ENCODE measurements at regions not wholly inside any gene's neighbourhood (a gene's known extent, or its start where the extent isn't known, plus 50 kb on each side); places are given as distances from the start of the nearest gene placed in this dataset.

DNA sequence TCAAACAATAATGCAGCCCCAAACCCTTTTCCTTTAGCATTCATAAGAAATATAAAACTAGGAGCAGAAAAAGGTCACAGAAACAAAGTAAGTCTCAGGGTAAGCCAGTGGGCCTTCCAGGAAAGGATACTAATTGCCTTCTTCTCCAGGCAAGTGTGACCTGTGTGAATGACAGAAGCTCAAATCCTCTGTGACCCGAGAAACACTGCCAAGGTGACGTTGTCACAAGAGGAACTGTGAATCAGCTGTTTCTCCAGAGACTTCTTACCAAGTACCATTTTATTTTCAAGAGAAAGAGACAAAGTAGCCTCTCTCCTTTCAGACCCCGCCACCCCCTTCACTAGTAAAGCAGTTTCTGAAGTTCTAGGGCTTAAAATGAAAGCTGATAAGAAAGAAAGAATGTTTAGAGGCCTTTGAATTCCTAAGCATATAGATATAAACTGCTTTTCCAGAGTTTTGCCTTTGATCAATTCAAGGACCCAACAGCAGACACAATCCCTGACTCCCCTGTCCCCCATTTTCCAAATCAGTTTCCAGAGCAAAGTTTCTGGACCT is 155.6 kb downstream of the NUF2 start:
- no peak for TF ChIP-seq CTCF (IDR thresholded peaks at IDR 0.05 in 4 of 5, conservative IDR thresholded peaks at IDR 0.05 in 1 of 5)
- no peak for TF ChIP-seq POLR2A (IDR thresholded peaks at IDR 0.05)

Data from gastrocnemius medialis (tissue), 4 donors.